GM12872 (cell line): ENCODE measurements at regions not wholly inside any gene's neighbourhood (a gene's known extent, or its start where the extent isn't known, plus 50 kb on each side); places are given as distances from the start of the nearest gene placed in this dataset.

Experiments
- CTCF ChIP-seq: IDR thresholded peaks from 3 replicates; pipeline ENCODE4 v1.5.1; 2011; ENCODE audit warnings: low read depth, mild to moderate bottlenecking, low read length, moderate library complexity; ENCODE audit not compliant: insufficient read depth

- TF ChIP-seq CTCF: no peak
Observed at GRCh38 chr18:39969803-39970494, 1985.1 kb upstream of the PIK3C3 start.

GRCh38 chr18:39966275-39966674 is 1988.8 kb upstream of the PIK3C3 start:
- TF ChIP-seq CTCF: 0 out of 3 replicates have a peak, but pooled peaks have one; percentile 14

- TF ChIP-seq CTCF: no peak
Observed at GRCh38 chr18:39962546-39962945, 1992.5 kb upstream of the PIK3C3 start.

GRCh38 chr18:39960550-39960949 is 1994.5 kb upstream of the PIK3C3 start:
- TF ChIP-seq CTCF: no peak

- no peak for TF ChIP-seq CTCF
Observed at GRCh38 chr18:39959839-39960238, 1995.2 kb upstream of the PIK3C3 start.

- no peak for TF ChIP-seq CTCF
Observed at GRCh38 chr18:39958876-39959275, 1996.2 kb upstream of the PIK3C3 start.

- no peak for TF ChIP-seq CTCF
Observed at GRCh38 chr18:39952816-39953215, 2002.2 kb upstream of the PIK3C3 start.
